HEK293 (cell line): ENCODE measurements at regions not wholly inside any gene's neighbourhood (a gene's known extent, or its start where the extent isn't known, plus 50 kb on each side); places are given as distances from the start of the nearest gene placed in this dataset.

ENCODE experiments used
- CTCF ChIA-PET: fragments of 350-600 bp; formaldehyde crosslinking; extraction: SDS; loops from one replicate; lab custom pipeline; 2021; ENCODE audit warnings: antibody characterized with exemption; lab: Yijun Ruan, JAX
- POLR2A ChIA-PET: fragments of 300-600 bp; formaldehyde crosslinking; extraction: SDS; loops from one replicate; lab custom pipeline; 2020; ENCODE audit warnings: antibody characterized with exemption, inconsistent platforms; lab: Yijun Ruan, JAX
- H3K27ac ChIP-seq: fragments of 200-500 bp; sonication (Bioruptor generic); 2 replicates; pipeline ENCODE4 v1.5.1; 2014; ENCODE audit warnings: low read depth, low read length, control low read depth, inconsistent platforms; ENCODE audit errors: extremely low read depth
- H3K36me3 ChIP-seq, 2 experiments: fragments of 200-500 bp in 1 of 2; sonication (Bioruptor generic) in 1 of 2; 1 replicate in 1 of 2; 2 replicates in 1 of 2; pipeline ENCODE4 v1.5.1; 2014 to 2017; ENCODE audit warnings: inconsistent platforms in 2 of 2, low read length in 2 of 2; ENCODE audit not compliant: control insufficient read depth in 2 of 2, insufficient read depth in 1 of 2
- H3K4me1 ChIP-seq: fragments of 200-500 bp; sonication (Bioruptor generic); 2 replicates; pipeline ENCODE4 v1.5.1; 2014; ENCODE audit warnings: mild to moderate bottlenecking, low read length, inconsistent platforms; ENCODE audit not compliant: control insufficient read depth, insufficient read depth
- H3K4me3 ChIP-seq: 2 replicates; pipeline ENCODE4 v1.5.1; 2011; ENCODE audit warnings: low read depth, mild to moderate bottlenecking, control low read depth, low read length, moderate library complexity
- H3K9me3 ChIP-seq: fragments of 200-500 bp; sonication (Bioruptor generic); 2 replicates; pipeline ENCODE4 v1.5.1; 2014; ENCODE audit warnings: low read depth, low read length, inconsistent platforms; ENCODE audit not compliant: control insufficient read depth, insufficient read depth
- FEZF1 ChIP-seq: fragments of 450-650 bp; formaldehyde crosslinking; IDR thresholded peaks from 2 replicates; pipeline ENCODE4 v1.5.1; 2016; ENCODE audit warnings: missing biosample characterization, missing genetic modification characterization
- KLF10 ChIP-seq: fragments of 450-650 bp; IDR thresholded peaks from 2 replicates; pipeline ENCODE4 v1.5.1; 2018; ENCODE audit warnings: missing biosample characterization, mild to moderate bottlenecking, missing genetic modification characterization
- KLF9 ChIP-seq: fragments of 450-650 bp; formaldehyde crosslinking; IDR thresholded peaks from 2 replicates; pipeline ENCODE4 v1.5.1; 2016; ENCODE audit warnings: missing biosample characterization, missing genetic modification characterization, low read depth
- MYNN ChIP-seq: fragments of 450-650 bp; formaldehyde crosslinking; IDR thresholded peaks from 2 replicates; pipeline ENCODE4 v1.5.1; 2016; ENCODE audit warnings: missing biosample characterization, missing genetic modification characterization, borderline replicate concordance
- SALL2 ChIP-seq: fragments of 450-650 bp; formaldehyde crosslinking; IDR thresholded peaks from 2 replicates; pipeline ENCODE4 v1.5.0; 2017; ENCODE audit warnings: missing biosample characterization, mild to moderate bottlenecking, missing genetic modification characterization, borderline replicate concordance
- TCF7L2 ChIP-seq: IDR thresholded peaks from 2 replicates; pipeline ENCODE4 v1.6.1; 2011; ENCODE audit warnings: low read depth, mild to moderate bottlenecking, inconsistent platforms, low read length, moderate library complexity, borderline replicate concordance
- YY2 ChIP-seq: fragments of 450-650 bp; formaldehyde crosslinking; IDR thresholded peaks from 2 replicates; pipeline ENCODE4 v1.5.1; 2016; ENCODE audit warnings: missing biosample characterization, missing genetic modification characterization
- ZBTB7A ChIP-seq: fragments of 450-650 bp; formaldehyde crosslinking; IDR thresholded peaks from 2 replicates; pipeline ENCODE4 v1.5.1; 2016; ENCODE audit warnings: low read depth, missing biosample characterization, missing genetic modification characterization
- ZEB2 ChIP-seq: fragments of 450-650 bp; formaldehyde crosslinking; IDR thresholded peaks from 2 replicates; pipeline ENCODE4 v1.5.1; 2016; ENCODE audit warnings: missing biosample characterization, missing genetic modification characterization
- ZFHX2 ChIP-seq: fragments of 450-650 bp; formaldehyde crosslinking; conservative IDR thresholded peaks from 2 replicates; pipeline ENCODE4 v1.5.1; 2016; ENCODE audit warnings: missing biosample characterization, missing genetic modification characterization
- ZNF155 ChIP-seq: fragments of 450-650 bp; formaldehyde crosslinking; IDR thresholded peaks from 2 replicates; pipeline ENCODE4 v1.5.1; 2016; ENCODE audit warnings: missing biosample characterization, missing genetic modification characterization
- ZNF169 ChIP-seq: fragments of 450-650 bp; formaldehyde crosslinking; IDR thresholded peaks from 2 replicates; pipeline ENCODE4 v1.5.1; 2016; ENCODE audit warnings: missing biosample characterization, missing genetic modification characterization
- ZNF223 ChIP-seq: fragments of 450-650 bp; formaldehyde crosslinking; IDR thresholded peaks from 2 replicates; pipeline ENCODE4 v1.5.1; 2016; ENCODE audit warnings: missing biosample characterization, missing genetic modification characterization
- ZNF423 ChIP-seq: fragments of 450-650 bp; formaldehyde crosslinking; IDR thresholded peaks from 2 replicates; pipeline ENCODE4 v1.5.1; 2016; ENCODE audit warnings: missing biosample characterization, missing genetic modification characterization
- ZNF449 ChIP-seq: fragments of 450-650 bp; formaldehyde crosslinking; IDR thresholded peaks from 2 replicates; pipeline ENCODE4 v1.5.1; 2017; ENCODE audit warnings: missing biosample characterization, mild to moderate bottlenecking, missing genetic modification characterization, moderate library complexity
- ZNF48 ChIP-seq: fragments of 450-650 bp; formaldehyde crosslinking; IDR thresholded peaks from 2 replicates; pipeline ENCODE4 v1.5.1; 2016; ENCODE audit warnings: missing biosample characterization, missing genetic modification characterization
- ZNF549 ChIP-seq: fragments of 450-650 bp; IDR thresholded peaks from 2 replicates; pipeline ENCODE4 v1.5.1; 2018; ENCODE audit warnings: missing biosample characterization, missing genetic modification characterization, mild to moderate bottlenecking, inconsistent platforms, moderate library complexity
- ZNF610 ChIP-seq: fragments of 450-650 bp; formaldehyde crosslinking; IDR thresholded peaks from 2 replicates; pipeline ENCODE4 v1.5.1; 2016; ENCODE audit warnings: missing biosample characterization, missing genetic modification characterization, borderline replicate concordance
- ZNF660 ChIP-seq: fragments of 450-650 bp; IDR thresholded peaks from 2 replicates; pipeline ENCODE4 v1.5.1; 2018; ENCODE audit warnings: missing biosample characterization, mild to moderate bottlenecking, missing genetic modification characterization
- ZNF664 ChIP-seq: fragments of 450-650 bp; formaldehyde crosslinking; IDR thresholded peaks from 2 replicates; pipeline ENCODE4 v1.5.1; 2016; ENCODE audit warnings: missing biosample characterization, missing genetic modification characterization
- ZNF792 ChIP-seq: fragments of 450-650 bp; formaldehyde crosslinking; IDR thresholded peaks from 2 replicates; pipeline ENCODE4 v1.5.1; 2016; ENCODE audit warnings: missing biosample characterization, missing genetic modification characterization
- TF ChIP-seq, protein P1 (sequence below): fragments of 450-650 bp; formaldehyde crosslinking; IDR thresholded peaks from 2 replicates; pipeline ENCODE4 v1.5.1; 2017; ENCODE audit warnings: missing biosample characterization, missing genetic modification characterization
- TF ChIP-seq, protein P2 (sequence below): fragments of 450-650 bp; formaldehyde crosslinking; IDR thresholded peaks from 2 replicates; pipeline ENCODE4 v1.5.1; 2016; ENCODE audit warnings: missing biosample characterization, missing genetic modification characterization

GRCh38 chr1:190897233-190897632, 419.6 kb upstream of the BRINP3 start (continued):
- no peak for TF ChIP-seq SALL2
- TF ChIP-seq FEZF1 (tag by site-specific recombination) = no peak
- TF ChIP-seq, all 188 proteins: peak for 0

GRCh38 chr1:190904091-190904695, 426.5 kb upstream of the BRINP3 start:
- CTCF ChIA-PET = no interaction called here
- H3K36me3 ChIP-seq = no peaks in the 10 kb centered on the region
- TF ChIP-seq TCF7L2 (no peak), ZEB2 (tag by site-specific recombination) (no peak), KLF10 (tag by site-specific recombination) (no peak), ZNF155 (tag by site-specific recombination) (no peak), ZNF664 (tag by site-specific recombination) (no peak), ZNF223 (no peak), ZNF610 (tag by site-specific recombination) (no peak), ZNF423 (tag by site-specific recombination) (no peak), YY2 (tag by site-specific recombination) (no peak), ZNF48 (no peak), ZNF169 (no peak), ZBTB7A (tag by site-specific recombination) (no peak), MYNN (no peak), ZNF660 (no peak), KLF9 (no peak), ZNF792 (tag by site-specific recombination) (no peak)
- TF ChIP-seq, protein P1, sequence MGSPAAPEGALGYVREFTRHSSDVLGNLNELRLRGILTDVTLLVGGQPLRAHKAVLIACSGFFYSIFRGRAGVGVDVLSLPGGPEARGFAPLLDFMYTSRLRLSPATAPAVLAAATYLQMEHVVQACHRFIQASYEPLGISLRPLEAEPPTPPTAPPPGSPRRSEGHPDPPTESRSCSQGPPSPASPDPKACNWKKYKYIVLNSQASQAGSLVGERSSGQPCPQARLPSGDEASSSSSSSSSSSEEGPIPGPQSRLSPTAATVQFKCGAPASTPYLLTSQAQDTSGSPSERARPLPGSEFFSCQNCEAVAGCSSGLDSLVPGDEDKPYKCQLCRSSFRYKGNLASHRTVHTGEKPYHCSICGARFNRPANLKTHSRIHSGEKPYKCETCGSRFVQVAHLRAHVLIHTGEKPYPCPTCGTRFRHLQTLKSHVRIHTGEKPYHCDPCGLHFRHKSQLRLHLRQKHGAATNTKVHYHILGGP (tag by site-specific recombination) = no peak
- TF ChIP-seq, protein P2, sequence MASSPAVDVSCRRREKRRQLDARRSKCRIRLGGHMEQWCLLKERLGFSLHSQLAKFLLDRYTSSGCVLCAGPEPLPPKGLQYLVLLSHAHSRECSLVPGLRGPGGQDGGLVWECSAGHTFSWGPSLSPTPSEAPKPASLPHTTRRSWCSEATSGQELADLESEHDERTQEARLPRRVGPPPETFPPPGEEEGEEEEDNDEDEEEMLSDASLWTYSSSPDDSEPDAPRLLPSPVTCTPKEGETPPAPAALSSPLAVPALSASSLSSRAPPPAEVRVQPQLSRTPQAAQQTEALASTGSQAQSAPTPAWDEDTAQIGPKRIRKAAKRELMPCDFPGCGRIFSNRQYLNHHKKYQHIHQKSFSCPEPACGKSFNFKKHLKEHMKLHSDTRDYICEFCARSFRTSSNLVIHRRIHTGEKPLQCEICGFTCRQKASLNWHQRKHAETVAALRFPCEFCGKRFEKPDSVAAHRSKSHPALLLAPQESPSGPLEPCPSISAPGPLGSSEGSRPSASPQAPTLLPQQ (tag by site-specific recombination) = no peak
- H3K9me3 ChIP-seq = no peaks in the 10 kb centered on the region
- no peaks in the 10 kb centered on the region for H3K4me1 ChIP-seq
- H3K4me3 ChIP-seq = no peak overlapping the region
- no peak overlapping the region for H3K27ac ChIP-seq
- POLR2A ChIA-PET = no interaction called here

GRCh38 chr1:190906206-190906725, 428.6 kb upstream of the BRINP3 start:
- Histone ChIP-seq H3K4me3 (no peak overlapping the region), H3K9me3 (no peaks in the 10 kb centered on the region), H3K27ac (no peak overlapping the region), H3K4me1 (no peaks in the 10 kb centered on the region), H3K36me3 (no peaks in the 10 kb centered on the region)
- TF ChIP-seq ZNF449 (tag by site-specific recombination) (no peak), ZFHX2 (tag by site-specific recombination) (no peak), ZNF549 (tag by site-specific recombination) (no peak)
- ChIA-PET CTCF (no interaction called here), POLR2A (no interaction called here)
